ENCODE measurements at regions not wholly inside any gene's neighbourhood (a gene's known extent, or its start where the extent isn't known, plus 50 kb on each side); places are given as distances from the start of the nearest gene placed in this dataset.

DNA sequence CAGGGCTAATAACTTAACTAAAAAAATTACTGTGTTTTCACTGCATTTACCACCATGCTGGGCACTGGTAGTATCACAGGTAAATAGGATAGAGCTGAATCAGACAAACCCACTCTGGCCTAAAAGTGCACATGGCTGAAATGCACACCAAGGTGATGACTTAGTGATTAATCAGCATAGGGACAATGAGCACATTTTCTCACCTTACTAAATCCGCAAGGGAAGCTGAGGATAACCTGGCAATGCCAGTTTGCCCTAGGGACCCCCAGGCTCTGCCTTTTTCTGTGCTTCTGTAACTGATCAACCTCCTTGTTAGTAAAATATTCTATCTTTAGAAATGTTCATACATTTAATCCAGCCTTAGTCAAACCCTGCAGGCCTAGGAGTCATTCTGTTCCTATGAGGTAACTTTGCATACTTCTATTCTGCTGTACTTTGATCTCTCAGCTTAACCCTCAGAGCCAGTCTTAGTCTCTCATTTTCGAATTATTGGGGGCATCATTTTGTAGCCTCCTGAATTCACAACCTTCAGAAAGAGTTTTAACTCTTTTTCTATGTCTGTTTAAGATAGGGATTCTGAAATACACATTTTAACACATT, 562.9 kb upstream of the KCNMB2 start:
- TF ChIP-seq, protein P1, sequence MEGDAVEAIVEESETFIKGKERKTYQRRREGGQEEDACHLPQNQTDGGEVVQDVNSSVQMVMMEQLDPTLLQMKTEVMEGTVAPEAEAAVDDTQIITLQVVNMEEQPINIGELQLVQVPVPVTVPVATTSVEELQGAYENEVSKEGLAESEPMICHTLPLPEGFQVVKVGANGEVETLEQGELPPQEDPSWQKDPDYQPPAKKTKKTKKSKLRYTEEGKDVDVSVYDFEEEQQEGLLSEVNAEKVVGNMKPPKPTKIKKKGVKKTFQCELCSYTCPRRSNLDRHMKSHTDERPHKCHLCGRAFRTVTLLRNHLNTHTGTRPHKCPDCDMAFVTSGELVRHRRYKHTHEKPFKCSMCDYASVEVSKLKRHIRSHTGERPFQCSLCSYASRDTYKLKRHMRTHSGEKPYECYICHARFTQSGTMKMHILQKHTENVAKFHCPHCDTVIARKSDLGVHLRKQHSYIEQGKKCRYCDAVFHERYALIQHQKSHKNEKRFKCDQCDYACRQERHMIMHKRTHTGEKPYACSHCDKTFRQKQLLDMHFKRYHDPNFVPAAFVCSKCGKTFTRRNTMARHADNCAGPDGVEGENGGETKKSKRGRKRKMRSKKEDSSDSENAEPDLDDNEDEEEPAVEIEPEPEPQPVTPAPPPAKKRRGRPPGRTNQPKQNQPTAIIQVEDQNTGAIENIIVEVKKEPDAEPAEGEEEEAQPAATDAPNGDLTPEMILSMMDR (conservative IDR thresholded peaks at IDR 0.05) = no peak
- TF ChIP-seq EZH2 (IDR thresholded peaks at IDR 0.05; ENCODE audit: low read depth) = no peak

Data from PC-9 (cell line).